Cerebellar cortex (tissue), 1 donor: ENCODE measurements at regions not wholly inside any gene's neighbourhood (a gene's known extent, or its start where the extent isn't known, plus 50 kb on each side); places are given as distances from the start of the nearest gene placed in this dataset.

ENCODE experiments used
- DNase-seq: peaks from one replicate; pipeline ENCODE4 v3.0.0-alpha.2; 2015; ENCODE audit warnings: low spot score

DNA sequence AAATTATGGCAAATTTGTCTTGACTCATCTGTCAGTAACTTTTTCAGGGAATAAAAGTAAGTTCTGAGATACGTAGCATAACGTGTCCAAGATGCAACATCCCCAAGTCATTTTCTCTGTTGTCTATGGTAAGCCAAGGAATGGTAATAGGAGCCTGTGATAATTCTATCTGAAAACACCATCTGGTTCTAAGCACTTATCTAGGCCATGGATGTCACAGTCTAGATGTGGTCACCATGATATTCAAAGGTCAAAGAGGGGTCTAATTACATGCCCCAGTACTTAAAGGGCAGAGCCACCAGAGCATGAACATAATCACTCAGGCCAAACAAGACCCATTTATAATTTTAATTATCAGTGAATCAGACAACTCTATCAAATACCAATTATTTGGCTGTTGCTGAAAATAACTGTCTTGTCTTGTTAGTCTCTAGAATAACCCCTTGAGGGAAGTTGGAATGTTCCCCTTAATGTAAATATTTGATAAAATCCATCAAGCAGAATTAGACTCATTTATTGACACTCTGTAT is 225.1 kb upstream of the MPPED2 start:
- DNase-seq, result no peak

DNA sequence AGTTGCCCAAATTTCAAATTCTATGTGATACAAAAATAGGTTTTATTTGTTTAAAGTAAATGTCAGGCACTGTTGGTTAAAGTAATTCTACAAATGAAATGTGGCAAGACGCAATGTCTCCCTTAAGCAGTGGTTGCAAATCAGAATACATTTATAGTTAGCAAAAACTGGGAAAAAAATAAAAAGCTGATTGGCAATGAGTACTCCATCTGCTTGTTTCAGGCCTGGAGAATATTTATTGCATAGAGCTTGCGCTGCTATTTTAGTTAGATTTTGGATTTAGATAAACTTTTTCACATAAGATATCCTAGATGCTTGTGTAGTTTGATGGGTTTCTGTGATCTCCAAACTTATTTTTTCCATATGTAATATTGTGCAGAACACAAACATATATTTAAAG is 224.0 kb upstream of the MPPED2 start:
- no peak for DNase-seq

DNA sequence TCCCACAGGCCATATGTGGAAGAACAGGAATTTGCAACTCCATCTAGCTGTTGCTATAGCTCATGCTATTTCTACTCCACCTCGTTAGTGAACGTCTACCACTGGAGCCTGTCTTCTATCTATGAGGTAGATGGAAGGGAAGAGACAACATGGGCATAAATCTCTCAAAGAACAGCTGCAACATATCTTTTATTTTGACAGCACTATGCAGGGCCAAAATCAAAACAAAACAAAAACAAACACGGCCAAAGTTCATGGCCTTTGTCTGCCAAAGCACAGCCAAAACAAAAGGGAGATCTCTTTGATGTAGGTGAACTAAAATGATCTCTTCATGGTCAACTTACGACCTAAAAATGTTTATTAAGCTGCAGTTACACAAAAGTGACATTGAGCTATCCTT is 215.2 kb upstream of the MPPED2 start:
- no peak for DNase-seq

DNA sequence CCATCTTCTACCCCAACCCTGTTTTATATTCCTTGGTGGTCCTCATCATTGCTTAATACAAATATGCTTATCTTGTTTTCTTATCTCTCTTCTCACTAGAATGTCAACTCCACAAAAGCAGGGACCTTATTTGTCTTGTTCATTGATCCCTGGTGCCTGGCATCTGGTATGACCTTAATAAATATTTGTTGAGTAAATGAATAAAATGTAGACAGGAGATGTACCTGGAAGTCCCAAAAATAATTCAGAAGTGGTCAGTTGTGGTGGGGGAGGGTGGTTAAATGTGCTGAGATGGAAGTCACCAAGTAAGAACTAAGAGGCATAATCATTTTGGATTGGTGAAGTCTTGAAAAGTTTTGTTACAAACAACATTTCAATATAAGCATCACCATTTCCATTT is 214.8 kb upstream of the MPPED2 start:
- no peak for DNase-seq

DNA sequence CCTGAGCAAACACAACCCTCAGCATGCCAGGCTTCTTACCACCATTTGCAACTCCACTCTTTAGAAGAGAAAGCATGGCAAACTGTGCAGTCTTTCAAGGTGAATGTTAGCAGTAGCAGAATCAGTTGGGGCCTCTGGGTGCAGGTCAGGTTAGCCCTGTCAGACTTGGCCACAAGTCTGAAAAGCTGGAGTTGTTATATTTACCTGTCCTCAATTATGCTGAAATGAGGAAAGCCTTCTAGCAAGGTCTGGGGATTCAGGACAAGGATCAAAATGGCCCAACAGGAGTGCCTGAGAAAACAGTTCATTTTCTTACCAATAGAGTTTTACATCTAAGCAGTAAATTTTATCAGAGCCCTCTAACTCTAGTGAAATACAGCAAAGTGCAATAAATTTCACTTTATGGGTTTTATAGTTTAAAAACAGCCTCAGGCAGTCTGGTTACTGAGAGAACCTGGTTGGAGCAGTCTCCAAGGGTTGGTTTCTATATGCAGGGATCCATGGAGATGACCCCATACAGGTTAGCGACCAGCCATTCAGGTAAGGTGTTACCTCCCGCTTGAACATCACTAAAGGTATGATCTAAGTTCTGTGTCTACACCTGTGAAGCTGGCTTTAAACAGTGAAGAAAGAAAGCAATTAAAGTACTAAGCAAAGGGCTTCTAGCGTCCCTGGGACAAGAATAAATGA is 212.5 kb upstream of the MPPED2 start:
- DNase-seq, result no peak

DNA sequence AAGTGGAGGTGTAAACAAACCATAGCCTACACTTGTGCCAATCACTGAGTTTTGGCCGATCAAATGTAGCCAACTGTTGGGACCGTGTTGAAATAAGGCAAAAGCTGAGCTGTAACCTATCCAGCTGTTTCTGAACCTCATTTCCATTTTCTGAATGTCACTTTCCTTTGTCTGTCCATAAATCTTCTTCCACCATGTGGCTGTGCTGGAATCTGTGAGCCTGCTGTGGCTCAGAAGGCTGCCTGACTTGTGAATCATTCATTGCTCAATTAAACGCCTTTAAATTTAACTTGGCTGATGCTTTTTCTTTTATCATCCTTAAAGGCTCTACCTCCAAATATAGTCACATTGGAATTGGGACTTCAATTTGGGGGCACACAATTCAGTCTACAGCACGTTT is 203.1 kb upstream of the MPPED2 start:
- DNase-seq, result no peak

DNA sequence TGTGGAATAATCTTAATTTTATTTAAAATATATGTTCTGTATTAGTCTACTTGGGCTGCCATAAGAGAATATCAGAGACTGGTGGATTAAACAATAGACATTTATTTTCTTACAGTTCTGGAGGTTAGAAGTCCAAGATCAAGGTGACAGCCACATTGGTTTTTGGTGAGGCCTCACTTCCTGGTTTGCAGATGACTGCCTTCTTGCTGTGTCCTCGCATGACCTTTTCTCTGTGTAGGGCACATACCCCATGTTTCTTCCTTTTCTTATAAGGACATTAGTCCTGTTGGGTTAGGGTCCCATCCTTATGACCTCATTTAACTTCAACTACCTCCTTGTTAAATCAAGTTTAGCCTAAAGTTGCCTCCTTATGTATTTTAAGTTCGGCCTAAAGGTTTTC is 202.7 kb upstream of the MPPED2 start:
- no peak for DNase-seq

DNA sequence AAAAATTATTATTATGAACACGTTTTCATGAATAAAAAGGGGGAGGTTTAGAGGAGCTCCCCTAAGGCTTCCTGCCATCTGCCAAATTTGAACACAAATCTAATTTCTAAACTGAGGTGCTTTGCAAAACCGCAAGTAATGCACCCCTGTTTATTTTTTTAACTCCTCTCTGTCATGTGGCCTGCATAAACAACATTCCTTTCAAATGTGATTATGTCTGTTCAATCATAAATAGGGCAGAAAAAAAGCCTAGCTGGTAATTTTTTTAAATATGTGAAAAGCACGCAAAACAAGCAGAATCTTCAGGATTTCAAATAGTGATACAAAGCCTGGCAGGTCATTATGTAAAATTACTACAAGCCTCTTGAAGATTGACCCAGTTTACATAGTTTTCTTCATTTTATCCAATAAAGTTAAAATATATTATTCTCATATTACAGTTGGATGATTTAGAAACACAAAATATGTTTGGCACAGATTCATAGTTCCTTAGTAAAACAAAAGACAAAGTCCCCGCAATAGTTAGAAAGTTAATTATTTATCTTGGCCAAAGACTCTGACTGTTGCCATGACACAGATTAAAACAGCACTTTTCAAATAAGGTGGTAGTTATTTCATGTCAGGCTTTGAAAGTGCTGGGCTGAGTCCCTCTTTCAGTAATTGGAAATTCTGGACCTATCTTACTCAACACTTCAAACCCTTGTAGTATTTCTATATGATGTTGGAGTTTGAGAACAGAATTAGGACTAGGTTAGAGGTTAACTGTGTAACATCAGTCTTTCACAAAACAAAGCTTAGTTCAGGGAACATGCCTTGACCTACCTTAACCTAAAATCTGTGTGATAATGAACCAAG is 200.3 kb upstream of the MPPED2 start:
- DNase-seq, result no peak

DNA sequence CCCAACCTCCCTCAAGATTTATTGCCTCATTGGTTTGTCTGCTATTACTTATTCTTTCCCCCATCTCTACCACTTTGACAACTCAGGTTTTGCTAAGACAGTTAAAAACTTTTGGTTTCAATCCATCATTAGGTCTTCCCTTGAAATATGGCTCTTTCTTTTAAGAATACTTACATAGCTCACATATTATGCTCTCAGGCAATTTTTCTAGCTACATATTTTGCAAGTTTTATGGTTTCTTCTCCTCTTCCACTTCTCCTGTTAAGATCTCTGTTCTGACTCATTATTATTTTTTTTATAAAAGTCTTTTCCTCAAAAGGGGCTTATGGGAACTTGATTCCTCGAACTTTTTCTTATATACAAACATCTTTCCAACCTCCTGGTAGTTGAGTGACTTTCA is 192.4 kb upstream of the MPPED2 start:
- no peak for DNase-seq

DNA sequence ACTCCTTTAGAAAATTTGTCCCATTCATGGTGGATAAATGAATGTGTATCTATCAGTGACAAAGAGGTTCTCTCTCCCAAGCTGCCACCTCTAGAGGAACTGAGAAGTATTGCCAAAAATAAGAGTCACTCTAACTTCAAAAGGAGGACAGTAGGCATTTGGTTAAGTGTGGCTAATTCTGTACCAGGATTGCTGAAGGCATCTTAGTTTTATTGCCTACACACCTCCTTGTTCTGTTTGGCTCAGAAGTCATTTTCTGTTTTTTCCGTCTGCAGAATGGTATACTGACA is 189.0 kb upstream of the MPPED2 start:
- DNase-seq, result peak; percentile 4

DNA sequence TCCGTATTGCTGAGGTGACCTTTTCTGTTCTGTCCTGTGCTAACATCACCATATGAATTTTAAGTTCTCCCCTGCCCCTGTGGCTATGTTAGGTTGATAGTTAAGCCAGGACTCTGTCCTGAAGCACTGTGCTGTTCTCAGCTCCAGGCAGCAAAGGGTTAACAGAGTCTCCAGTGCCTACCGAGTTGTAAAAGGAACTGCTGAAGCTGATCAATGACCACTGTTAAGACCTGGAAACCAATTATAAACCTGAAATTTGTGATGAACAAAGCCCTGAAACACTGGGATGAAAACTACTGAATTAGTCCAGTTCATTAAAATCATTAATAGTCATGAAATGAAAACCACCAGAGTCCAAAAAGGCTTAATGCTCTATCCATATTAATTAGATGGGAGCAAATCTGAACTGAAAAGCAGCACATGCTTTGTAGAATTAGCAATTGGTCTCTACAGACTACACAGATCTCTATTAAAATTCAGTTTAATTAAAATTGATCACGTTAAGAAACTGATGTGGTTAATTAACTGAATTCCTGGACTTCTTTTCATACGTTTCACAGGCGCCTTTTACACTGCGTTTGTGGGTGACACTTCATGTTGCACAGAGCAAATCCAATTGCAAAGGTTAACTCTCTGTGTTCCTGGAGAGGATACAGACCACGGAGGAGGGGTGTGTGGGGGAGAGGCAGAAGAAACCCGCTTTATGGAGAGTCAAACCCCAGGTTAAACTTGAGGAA is 188.5 kb upstream of the MPPED2 start:
- DNase-seq, result no peak

DNA sequence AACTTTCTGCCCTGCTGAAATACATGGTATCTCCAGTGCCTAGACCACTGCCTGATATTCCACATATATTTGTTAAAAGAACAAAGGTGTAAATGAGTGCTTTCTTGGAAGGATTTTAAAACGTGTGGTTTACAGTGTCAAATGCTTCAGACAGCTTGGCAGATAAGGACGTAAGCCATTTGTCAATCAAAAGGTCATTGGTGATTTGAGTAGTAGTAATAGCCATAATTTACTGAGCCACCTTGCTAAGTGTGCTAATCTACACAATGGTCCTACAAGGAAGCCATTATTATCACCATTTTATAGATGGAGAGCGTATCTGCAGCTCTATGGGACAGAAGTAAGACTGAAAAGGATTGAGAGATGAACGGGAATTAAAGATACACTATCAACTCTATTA is 186.8 kb upstream of the MPPED2 start:
- DNase-seq, result no peak

DNA sequence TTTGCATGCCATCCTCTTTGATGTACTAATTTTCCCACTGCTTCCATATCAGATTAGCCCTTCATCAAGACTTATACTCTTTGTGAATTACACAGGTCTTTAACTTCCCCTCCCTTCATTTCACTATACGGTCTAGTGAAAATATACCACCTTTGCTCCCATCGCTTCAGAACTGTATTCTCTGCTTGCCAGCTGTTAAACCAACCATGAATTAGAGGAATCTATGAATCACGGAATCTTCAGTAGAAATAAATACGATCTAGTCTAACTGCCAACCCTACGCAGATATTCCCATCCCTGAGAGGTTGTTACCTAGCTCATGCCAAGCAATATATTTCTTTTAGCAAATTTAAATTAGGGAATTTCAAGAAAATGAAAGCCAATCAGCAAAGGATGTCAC is 177.8 kb upstream of the MPPED2 start:
- DNase-seq, result no peak

DNA sequence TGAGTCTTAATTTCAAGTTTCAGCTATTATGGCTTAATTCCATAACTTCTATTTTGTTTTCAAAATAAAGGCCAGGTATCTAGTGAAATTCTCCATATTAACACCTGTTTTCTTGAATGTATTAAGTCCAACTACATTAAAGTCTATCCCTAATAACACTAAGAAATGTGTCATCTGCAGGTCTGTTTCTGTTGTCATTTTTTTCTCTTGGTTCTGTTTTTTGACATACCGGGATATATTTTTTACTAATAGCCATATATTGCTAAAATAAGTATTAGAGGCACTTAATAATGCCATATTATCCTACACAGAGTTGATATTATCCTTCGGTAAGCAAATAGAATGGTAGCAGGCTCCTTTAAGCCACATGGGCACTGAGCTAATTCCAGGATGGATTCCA is 176.0 kb upstream of the MPPED2 start:
- no peak for DNase-seq

DNA sequence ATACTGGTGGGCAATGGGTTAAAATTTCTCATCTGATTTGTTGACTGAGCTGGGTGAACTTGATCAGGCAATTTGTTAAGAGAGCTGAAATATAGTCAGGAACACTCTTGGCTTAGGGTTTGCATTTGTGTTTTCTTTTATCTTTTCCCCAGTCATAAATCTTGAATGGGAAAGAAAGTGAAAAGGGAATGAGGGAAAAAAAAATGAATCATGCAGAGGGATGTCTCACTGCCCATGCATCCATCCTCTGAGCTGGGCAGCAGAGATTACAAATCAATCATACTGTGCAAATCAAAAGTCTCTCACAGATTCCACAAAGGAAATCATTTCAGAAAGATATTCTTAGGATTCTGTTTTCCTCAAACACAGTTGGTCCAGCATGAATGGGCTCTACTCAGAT is 174.2 kb upstream of the MPPED2 start:
- no peak for DNase-seq

DNA sequence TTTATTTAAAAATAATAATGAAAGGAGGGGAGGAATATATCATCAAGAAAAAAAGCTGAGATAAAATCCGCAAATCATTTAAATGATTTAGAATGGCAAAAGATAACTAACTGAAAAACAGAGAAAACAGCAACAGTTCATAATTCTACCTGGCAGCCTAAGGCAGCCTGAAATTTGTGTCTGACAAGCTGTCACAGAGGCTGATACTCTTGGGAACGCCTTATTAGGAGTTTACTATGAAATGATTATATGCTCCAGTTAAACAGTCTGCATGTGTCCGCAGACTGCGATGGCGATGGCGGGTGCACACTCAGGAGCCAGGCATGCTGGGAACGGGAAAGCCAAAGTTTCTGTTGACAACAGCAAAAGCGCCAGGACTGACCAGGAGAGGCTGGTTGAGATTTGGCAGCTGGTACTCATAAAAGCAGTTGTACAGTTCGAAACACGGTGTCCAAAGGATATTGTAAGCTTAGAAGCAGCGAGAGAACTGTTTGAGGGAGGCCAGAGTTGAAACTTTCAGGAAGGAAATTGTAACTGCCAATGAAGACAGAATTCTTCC is 172.9 kb upstream of the MPPED2 start:
- DNase-seq, result no peak

DNA sequence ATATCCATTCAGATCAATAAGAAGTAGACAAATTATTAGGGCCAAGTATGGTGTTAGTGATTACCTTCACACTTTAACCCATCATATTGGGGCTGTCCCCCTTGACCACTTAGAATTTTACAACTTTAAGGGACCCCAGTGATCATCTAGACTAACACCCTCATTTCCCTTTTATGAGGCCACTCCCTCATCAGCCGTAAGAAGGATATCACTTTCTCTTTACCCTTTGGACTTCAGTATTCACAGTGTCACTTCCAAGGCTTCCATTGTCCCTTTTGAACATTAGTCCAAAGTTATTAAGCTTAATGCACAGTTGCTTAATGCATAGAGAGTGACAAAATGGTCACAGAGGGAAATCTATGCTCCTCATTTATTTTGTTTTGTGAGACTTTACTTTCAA is 172.4 kb upstream of the MPPED2 start:
- DNase-seq, result no peak

DNA sequence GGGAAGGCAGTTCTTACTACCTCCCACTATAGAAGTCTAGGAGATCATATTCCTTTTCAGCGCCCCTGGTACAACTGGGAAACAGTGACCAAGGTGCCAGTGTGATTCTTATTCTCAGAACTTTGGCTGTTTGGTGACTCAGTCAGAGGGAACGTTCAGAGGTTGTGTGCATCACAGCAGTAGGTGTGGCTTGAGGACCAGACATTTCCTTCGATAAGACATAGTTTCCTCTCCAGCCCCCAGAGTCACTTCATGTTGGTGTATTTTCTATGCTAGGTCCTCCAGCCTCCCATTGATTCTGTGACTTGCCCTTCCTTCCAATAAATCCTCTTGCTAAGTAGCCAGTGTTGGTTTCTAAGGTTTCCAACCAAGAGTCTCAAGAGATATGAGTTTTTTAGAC is 171.9 kb upstream of the MPPED2 start:
- no peak for DNase-seq

DNA sequence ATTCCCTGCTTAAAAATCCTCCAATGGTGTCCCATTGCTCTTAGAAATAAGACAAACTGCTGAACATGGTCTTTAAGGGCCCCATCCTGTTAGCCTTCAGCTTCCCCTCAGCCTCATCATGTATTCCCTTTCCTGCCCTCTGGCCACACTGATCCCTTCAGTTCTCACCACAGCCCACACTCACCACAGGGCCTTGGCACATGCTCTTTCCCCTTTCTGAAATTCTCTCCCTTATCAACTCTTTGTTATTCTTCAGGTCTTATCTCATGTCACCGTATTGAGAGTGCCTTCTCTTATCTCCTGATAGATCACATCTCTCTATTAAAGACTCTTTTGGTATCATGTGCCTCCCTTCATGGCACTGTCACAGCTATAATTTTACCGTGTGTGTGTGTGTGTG is 167.8 kb upstream of the MPPED2 start:
- DNase-seq, result no peak

DNA sequence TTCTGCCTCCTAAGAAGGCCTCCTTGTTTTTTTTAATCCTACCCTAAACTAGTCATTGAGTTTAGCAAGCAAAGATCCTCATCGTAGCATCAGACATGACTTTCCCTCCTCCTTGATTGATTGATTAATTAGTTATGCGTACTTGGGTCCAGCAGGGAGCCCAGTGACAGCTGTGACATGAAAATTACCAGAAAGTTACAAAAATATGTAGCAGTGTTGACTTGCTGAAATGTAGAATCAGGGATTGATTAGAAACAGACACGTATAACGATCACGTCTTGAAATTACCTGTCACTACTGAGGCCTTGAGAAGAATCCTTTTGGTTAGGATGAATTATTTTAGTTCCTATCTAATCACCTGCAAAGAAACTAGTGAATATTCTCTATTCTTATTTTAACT is 167.4 kb upstream of the MPPED2 start:
- DNase-seq, result no peak

DNA sequence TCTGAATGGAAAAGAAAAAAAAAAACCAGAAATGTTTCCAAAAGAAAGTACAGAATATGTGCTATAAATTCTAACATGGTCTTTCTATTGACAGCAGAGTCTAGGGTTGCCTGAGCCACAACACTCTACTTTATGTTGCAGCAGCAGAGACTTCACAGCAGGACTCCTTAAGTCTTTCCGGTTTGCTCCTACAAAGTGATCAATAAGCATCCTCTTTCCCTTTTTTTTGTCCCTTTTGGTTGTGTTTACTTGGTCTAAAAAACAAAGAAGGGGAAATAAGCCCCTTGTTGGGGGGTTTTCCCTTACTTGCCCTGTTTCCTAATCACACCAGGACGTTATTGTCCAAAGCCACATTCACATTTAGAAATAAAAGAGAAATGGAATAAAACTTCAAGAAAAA is 163.1 kb upstream of the MPPED2 start:
- no peak for DNase-seq

DNA sequence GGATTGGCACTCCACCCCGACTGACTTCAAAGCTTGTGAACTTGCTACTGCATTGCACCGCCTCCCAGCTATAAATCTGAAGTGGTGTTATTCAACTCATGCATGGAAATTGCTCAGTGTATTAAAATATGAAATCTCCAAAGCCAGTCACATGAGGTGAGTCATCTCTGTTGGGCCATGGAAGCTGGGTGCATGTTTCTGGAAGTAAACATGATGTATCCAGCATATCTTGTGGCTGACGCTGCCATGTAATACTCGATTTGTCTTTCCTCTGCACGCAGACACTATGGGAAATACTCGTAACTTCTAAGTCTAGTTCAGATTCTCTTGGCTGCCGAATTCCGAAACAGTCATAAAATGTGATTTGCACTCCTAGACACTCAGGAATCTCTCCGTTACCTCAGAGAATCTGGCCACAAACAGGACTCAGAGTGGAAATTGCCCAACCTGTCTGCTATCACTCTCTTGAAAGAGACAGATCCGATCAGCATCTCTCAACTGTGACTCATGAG is 154.9 kb upstream of the MPPED2 start:
- DNase-seq, result no peak

DNA sequence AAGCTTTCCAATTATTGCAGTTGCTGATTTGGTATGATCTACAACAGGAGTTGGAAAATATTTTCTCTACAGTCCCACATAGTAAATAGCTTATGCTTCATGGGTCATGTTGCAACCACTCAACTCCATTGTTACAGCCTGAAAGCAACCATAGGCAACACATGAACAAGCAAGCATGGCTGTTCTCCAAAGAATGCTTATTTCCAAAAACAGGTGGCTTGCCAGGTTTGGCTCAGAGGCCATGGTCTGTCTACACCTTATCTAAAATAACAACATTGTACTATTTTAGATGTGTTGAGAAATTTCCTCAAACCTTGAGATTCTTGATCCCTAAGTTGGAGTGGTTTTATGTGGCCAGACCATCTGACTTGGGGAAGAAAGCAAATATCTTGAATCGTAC is 153.9 kb upstream of the MPPED2 start:
- DNase-seq, result no peak
